ENCODE measurements at regions not wholly inside any gene's neighbourhood (a gene's known extent, or its start where the extent isn't known, plus 50 kb on each side); places are given as distances from the start of the nearest gene placed in this dataset.

- no peak for TF ChIP-seq CTCF (conservative IDR thresholded peaks at IDR 0.05; ENCODE audit: low read depth in 2 of 2)
- TF ChIP-seq EZH2phosphoT487 (IDR thresholded peaks at IDR 0.05; ENCODE audit: unreplicated experiment), result no peak
- TF ChIP-seq POLR2AphosphoS5 (IDR thresholded peaks at IDR 0.05; ENCODE audit: low read depth), result no peak
- no peak for TF ChIP-seq REST (IDR thresholded peaks at IDR 0.05; ENCODE audit: unreplicated experiment)
- TF ChIP-seq EZH2 (IDR thresholded peaks at IDR 0.05; ENCODE audit: low read depth, unreplicated experiment), result no peak
- TF ChIP-seq JUNB (IDR thresholded peaks at IDR 0.05; ENCODE audit: unreplicated experiment), result no peak
- TF ChIP-seq CREB1 (CRISPR knock-in tag; IDR thresholded peaks at IDR 0.05; ENCODE audit: low read depth), result no peak
- no peak for TF ChIP-seq ZNF114 (CRISPR knock-in tag; IDR thresholded peaks at IDR 0.05)
- no peak for TF ChIP-seq ZNF462 (CRISPR knock-in tag; IDR thresholded peaks at IDR 0.05)
- no peak for TF ChIP-seq STAT1 (IDR thresholded peaks at IDR 0.05; ENCODE audit: unreplicated experiment)
- TF ChIP-seq NANOG (IDR thresholded peaks at IDR 0.05; ENCODE audit: borderline replicate concordance), result no peak
Observed at GRCh38 chr4:175954685-175955084, 111.0 kb upstream of the WDR17 start.
